ENCODE measurements at regions not wholly inside any gene's neighbourhood (a gene's known extent, or its start where the extent isn't known, plus 50 kb on each side); places are given as distances from the start of the nearest gene placed in this dataset.

GRCh38 chr2:125745514-125745913 lies 910.4 kb upstream of the GYPC start:
- ATAC-seq: peak in 5 of 8 donors; percentile 26 to 73 (median 59)
- Histone ChIP-seq H3K4me3 (no peak overlapping the region), H3K9me3 (peaks cover 0 to 7% (median 0%) of the 10 kb centered on the region in 11 donors), H3K27ac (no peak overlapping the region), H3K36me3 (no peaks in the 10 kb centered on the region), H3K27me3 (no peaks in the 10 kb centered on the region), H3K4me1 (no peaks in the 10 kb centered on the region)
- peak in 1 of 2 donors; percentile 26 for DNase-seq
- WGBS, 2 donors: 35 to 37% methylated on average over 4 of the region's 4 CpGs
- peak in 6 of 9 donors; percentile 39 to 50 (median 48) for TF ChIP-seq CTCF (IDR thresholded peaks at IDR 0.05)
- intact Hi-C loops (cut with DNase I): loop anchor here in 5 of 10 donors (5.0 to 10.0 kb wide), 4 partner anchors 1029 to 1229 kb away; no protein-coding TSS in a partner anchor

- TF ChIP-seq CTCF (IDR thresholded peaks at IDR 0.05): no peak
- no peak for DNase-seq
- intact Hi-C loops (cut with DNase I): loop anchor here in 5 of 10 donors (5.0 to 10.0 kb wide), 4 partner anchors 1028 to 1228 kb away; no protein-coding TSS in a partner anchor
- Histone ChIP-seq H3K9me3 (no peaks in the 10 kb centered on the region), H3K4me3 (no peak overlapping the region), H3K27me3 (no peaks in the 10 kb centered on the region), H3K36me3 (no peaks in the 10 kb centered on the region), H3K4me1 (no peaks in the 10 kb centered on the region), H3K27ac (no peak overlapping the region)
- WGBS, 2 donors: 69 to 73% methylated on average over 4 of the region's 4 CpGs
- ATAC-seq: no peak
Observed at GRCh38 chr2:125746321-125747164, 909.4 kb upstream of the GYPC start.

GRCh38 chr2:125747165-125747425 lies 908.9 kb upstream of the GYPC start:
- H3K27ac ChIP-seq: no peak overlapping the region
- H3K36me3 ChIP-seq: no peaks in the 10 kb centered on the region
- H3K4me1 ChIP-seq: no peaks in the 10 kb centered on the region
- no peak overlapping the region for H3K4me3 ChIP-seq
- intact Hi-C loops (cut with DNase I): loop anchor here in 5 of 10 donors (5.0 to 10.0 kb wide), 4 partner anchors 1028 to 1228 kb away; no protein-coding TSS in a partner anchor
- TF ChIP-seq CTCF (IDR thresholded peaks at IDR 0.05): no peak
- no peak for ATAC-seq
- H3K27me3 ChIP-seq: no peaks in the 10 kb centered on the region
- H3K9me3 ChIP-seq: no peaks in the 10 kb centered on the region
- DNase-seq: no peak

- H3K27ac ChIP-seq: no peak overlapping the region
- intact Hi-C loops (cut with DNase I): no loop called here
- H3K36me3 ChIP-seq: no peaks in the 10 kb centered on the region
- H3K9me3 ChIP-seq: no peaks in the 10 kb centered on the region
- DNase-seq (no peak), ATAC-seq (no peak)
- TF ChIP-seq CTCF (IDR thresholded peaks at IDR 0.05): no peak
- H3K27me3 ChIP-seq: no peaks in the 10 kb centered on the region
- H3K4me1 ChIP-seq: no peaks in the 10 kb centered on the region
- WGBS, 2 donors: 71 to 77% methylated on average over 4 of the region's 4 CpGs
- no peak overlapping the region for H3K4me3 ChIP-seq
Observed at GRCh38 chr2:125756431-125756830, 899.5 kb upstream of the GYPC start.
